ENCODE measurements at regions not wholly inside any gene's neighbourhood (a gene's known extent, or its start where the extent isn't known, plus 50 kb on each side); places are given as distances from the start of the nearest gene placed in this dataset.

- TF ChIP-seq NONO (IDR thresholded peaks at IDR 0.05; ENCODE audit: low read depth in 2 of 2, low read length in 1 of 2) = no peak
- TF ChIP-seq CEBPB (tag; IDR thresholded peaks at IDR 0.05) = no peak
- TF ChIP-seq RB1 (IDR thresholded peaks at IDR 0.05; ENCODE audit: low read depth) = no peak
- TF ChIP-seq, protein P1, sequence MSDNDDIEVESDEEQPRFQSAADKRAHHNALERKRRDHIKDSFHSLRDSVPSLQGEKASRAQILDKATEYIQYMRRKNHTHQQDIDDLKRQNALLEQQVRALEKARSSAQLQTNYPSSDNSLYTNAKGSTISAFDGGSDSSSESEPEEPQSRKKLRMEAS (CRISPR knock-in tag; IDR thresholded peaks at IDR 0.05) = no peak
- TF ChIP-seq GTF2F1 (IDR thresholded peaks at IDR 0.05; ENCODE audit: low read depth, low read length) = no peak
- TF ChIP-seq CTCF (IDR thresholded peaks at IDR 0.05 in 2 of 3, conservative IDR thresholded peaks at IDR 0.05 in 1 of 3; ENCODE audit: insufficient read depth in 2 of 3, low read depth in 1 of 3, low read length in 3 of 3) = no peak
- TF ChIP-seq NFYB (IDR thresholded peaks at IDR 0.05; ENCODE audit: extremely low read depth, insufficient read length) = no peak
- no peak for TF ChIP-seq POLR2A (conservative IDR thresholded peaks at IDR 0.05)
Observed at GRCh38 chr1:239771550-239771949, 320.1 kb upstream of the FMN2 start.

All from K562 (cell line).